Activated naive CD8-positive, alpha-beta T cell treated with anti-CD3 and anti-CD28 coated beads, Interleukin-2, amount 10 ng/mL, durations not matched to agents 7 days and 5 days (primary cell): ENCODE measurements at regions not wholly inside any gene's neighbourhood (a gene's known extent, or its start where the extent isn't known, plus 50 kb on each side); places are given as distances from the start of the nearest gene placed in this dataset.

Experiments
- ATAC-seq: fragments of 150-1000 bp; cut with Tn5 transposase; one replicate; pipeline ENCODE4 v1.10.0; 2021; ENCODE audit warnings: low read depth, moderate library complexity
- POLR2A ChIA-PET: fragments of 350-600 bp; sonication (Branson Sonifier 250); formaldehyde crosslinking; loops from one replicate; lab custom pipeline; 2021; ENCODE audit warnings: antibody characterized with exemption; lab: Charles Lee
- DNase-seq: peaks from one replicate; pipeline ENCODE4 v3.0.0; 2021
- H3K27ac Mint-ChIP-seq: one replicate; pipeline ENCODE4 v1.8.0; 2022; ENCODE audit warnings: mild to moderate bottlenecking, mixed read lengths
- H3K27me3 Mint-ChIP-seq: one replicate; pipeline ENCODE4 v1.8.0; 2022; ENCODE audit warnings: mild to moderate bottlenecking, moderate library complexity, mixed read lengths
- H3K36me3 Mint-ChIP-seq: one replicate; pipeline ENCODE4 v1.8.0; 2021; ENCODE audit warnings: mild to moderate bottlenecking, mixed read lengths
- H3K4me1 Mint-ChIP-seq: one replicate; pipeline ENCODE4 v1.8.0; 2021; ENCODE audit warnings: mixed read lengths
- H3K4me3 Mint-ChIP-seq: one replicate; pipeline ENCODE4 v1.8.0; 2022; ENCODE audit warnings: mild to moderate bottlenecking, moderate library complexity, mixed read lengths
- H3K9me3 Mint-ChIP-seq: one replicate; pipeline ENCODE4 v1.8.0; 2021; ENCODE audit warnings: mixed read lengths

DNA sequence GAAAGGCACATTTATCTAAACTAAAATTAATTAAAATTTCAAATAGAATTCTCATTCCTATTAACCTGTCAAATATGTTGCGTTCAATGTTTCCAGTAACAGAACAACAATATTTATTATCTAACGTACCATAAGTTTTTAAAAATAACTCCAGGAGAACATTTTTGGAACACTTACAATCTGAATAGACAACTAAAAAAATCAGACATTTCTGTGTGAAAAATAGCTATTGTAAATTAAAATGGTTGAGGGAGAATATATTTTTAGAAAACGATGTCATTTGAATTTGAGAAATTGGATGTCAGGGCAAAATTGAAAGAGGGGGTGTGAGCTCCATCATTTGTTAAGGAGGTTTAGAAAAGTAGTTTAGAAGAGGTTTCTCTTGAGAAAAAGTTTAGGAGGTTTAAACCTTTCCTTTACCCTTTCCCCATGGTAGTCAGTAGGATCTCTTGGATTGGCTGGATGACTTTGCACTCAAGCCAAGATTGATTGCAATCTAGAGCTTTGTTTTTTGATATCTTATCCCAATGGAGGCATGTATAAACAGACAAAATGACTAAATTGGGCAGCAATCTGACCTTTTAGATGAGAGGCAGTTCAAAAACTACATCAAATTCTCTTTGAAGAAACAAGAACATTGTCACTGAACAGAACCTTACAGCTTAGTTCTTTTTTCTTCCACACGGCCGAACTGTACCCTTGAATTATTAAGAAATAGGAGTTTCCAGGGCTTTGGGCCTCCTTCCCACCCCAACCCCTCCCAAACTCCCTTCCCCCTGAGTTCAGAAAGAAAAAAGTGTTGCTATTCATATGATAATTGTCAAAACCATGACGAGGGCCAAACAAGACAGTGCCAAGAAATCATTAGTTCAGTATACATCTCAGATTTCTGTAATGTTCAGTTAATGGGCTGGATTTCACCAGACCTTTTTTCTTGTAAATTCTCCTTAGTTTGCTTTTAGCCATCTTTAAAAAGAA is 79.7 kb upstream of the CDIN1 start:
- ATAC-seq (no peak), DNase-seq (no peak)
- Mint-ChIP-seq H3K4me3 (no peak overlapping the region), H3K4me1 (no peaks in the 10 kb centered on the region), H3K9me3 (no peaks in the 10 kb centered on the region), H3K27ac (no peak overlapping the region), H3K36me3 (no peaks in the 10 kb centered on the region), H3K27me3 (peaks cover 22% of the 10 kb centered on the region)
- POLR2A ChIA-PET: no interaction called here

DNA sequence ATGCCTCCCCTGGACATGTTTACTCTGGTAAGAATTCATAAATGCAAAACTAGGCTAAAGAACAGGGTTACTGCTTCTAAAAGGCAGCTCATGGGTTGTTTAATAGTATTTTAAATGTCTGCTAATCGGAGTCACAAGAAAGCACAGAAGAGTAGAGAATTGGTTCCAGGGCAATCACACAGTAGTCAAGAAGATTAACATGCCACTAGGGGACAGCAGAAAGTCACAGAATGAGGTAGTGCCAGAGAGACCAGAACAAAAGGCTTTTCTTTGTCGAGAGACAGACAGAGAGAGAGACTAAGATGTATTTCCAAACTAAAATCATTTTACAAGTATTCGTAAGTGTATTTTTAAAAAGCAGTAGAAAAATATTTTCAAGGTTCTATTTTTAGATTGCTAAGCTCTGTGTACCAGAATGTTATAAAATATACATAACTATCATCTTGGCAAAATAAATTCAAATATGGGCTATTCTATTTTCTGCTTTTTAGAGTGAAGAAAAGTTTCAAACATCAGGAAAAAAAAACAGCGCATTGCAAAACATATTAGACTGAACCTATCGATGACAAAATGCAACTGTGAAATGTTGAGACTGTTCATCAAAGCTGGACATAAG is 78.3 kb upstream of the CDIN1 start:
- no peaks in the 10 kb centered on the region for H3K36me3 Mint-ChIP-seq
- no peak overlapping the region for H3K4me3 Mint-ChIP-seq
- DNase-seq (no peak), ATAC-seq (no peak)
- H3K4me1 Mint-ChIP-seq: no peaks in the 10 kb centered on the region
- no peak overlapping the region for H3K27ac Mint-ChIP-seq
- POLR2A ChIA-PET: no interaction called here
- no peaks in the 10 kb centered on the region for H3K9me3 Mint-ChIP-seq
- peaks cover 22% of the 10 kb centered on the region for H3K27me3 Mint-ChIP-seq

DNA sequence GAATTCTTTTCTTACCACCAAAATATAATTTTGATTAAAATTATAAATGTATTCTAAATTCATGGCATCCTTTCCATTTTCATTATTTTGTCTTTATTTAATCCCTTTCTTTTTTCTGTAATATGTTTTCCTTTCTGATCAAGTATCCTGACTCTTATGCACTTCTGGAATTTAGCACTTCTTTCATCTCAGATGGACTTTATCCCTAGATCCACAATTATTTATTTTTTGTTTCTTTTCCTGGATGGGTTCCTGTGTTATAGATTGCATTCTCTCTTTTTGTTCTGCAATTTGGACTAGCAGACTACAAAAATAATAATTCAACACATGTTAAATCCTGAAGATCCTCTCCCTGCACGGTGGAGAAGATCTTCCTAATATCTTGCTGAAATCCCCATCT is 76.9 kb upstream of the CDIN1 start:
- no peak for ATAC-seq
- Mint-ChIP-seq H3K27ac (no peak overlapping the region), H3K9me3 (no peaks in the 10 kb centered on the region), H3K27me3 (peaks cover 22% of the 10 kb centered on the region), H3K4me3 (no peak overlapping the region), H3K36me3 (no peaks in the 10 kb centered on the region), H3K4me1 (no peaks in the 10 kb centered on the region)
- no peak for DNase-seq
- POLR2A ChIA-PET: no interaction called here

DNA sequence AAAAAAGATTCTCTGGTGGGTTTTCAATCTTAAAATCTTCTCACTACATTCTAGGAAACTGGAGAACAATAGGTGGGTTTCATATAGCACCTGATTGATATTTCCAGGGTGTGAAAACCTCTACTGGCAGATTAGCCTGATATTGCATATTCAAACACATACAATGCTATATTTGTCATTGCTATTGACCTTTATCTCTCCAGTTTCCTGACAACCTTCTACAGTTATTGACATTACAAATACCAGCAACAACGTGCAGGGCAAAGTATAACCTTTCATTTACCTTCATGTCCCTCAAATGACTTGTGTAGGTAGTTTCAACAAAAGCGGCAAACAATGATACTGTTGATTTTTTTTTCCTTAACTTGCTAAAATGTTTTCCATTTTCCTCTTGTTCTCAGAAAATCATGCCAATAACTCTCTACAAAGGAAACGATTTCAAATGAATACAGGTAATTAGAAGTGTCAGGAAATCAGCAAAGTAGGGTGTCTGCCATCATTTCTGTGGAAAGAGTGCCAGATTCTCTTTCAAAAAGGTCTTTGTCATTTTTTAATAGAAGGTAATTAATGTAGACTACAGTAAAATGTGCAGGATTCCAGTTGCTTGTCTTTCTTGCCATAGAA is 72.6 kb upstream of the CDIN1 start:
- H3K4me1 Mint-ChIP-seq: no peaks in the 10 kb centered on the region
- no peaks in the 10 kb centered on the region for H3K36me3 Mint-ChIP-seq
- no peak for DNase-seq
- no peak for ATAC-seq
- no peak overlapping the region for H3K4me3 Mint-ChIP-seq
- POLR2A ChIA-PET: no interaction called here
- no peak overlapping the region for H3K27ac Mint-ChIP-seq
- H3K9me3 Mint-ChIP-seq: no peaks in the 10 kb centered on the region
- peaks cover 10% of the 10 kb centered on the region for H3K27me3 Mint-ChIP-seq

DNA sequence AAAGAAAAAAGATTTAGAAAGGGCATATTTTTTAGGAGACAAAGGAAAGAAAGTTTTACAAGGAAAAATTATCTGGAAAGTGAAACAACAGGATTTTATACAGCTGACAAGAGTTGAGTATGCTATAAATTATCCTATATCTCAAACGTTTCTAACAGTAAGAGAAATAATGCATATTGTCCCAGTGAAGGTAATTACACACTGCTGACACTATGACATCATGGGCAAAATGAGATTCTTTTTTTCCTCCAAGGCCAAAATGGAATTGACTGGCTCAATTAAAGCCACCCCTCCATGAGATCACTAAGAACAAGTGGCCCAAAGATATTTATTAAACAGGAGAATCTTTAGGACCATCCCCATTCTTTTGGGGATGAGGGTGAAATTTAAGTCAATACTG is 72.0 kb upstream of the CDIN1 start:
- Mint-ChIP-seq H3K4me1 (no peaks in the 10 kb centered on the region), H3K27ac (no peak overlapping the region), H3K36me3 (no peaks in the 10 kb centered on the region), H3K27me3 (peaks cover 10% of the 10 kb centered on the region), H3K4me3 (no peak overlapping the region), H3K9me3 (no peaks in the 10 kb centered on the region)
- DNase-seq (no peak), ATAC-seq (no peak)
- POLR2A ChIA-PET: no interaction called here

DNA sequence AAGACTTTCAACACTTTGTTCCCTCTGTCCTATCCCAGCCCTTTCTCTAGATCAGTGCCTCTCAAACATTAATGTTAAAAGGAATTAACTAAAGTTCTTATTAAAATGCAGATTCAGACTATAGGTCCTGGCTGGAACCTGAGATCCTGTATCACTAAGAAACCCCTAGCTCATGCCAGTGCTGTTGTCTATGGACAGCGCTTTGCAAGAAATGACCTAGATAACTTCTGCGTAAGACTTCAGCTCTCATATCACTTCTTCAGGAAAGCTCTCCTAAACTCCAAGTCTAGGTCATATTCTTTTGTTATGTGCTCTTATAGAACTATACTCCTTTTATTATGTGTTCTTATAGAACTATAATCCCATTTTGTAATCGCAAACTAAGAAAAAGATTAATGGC is 67.8 kb upstream of the CDIN1 start:
- Mint-ChIP-seq H3K36me3 (no peaks in the 10 kb centered on the region), H3K9me3 (no peaks in the 10 kb centered on the region), H3K4me1 (no peaks in the 10 kb centered on the region), H3K4me3 (no peak overlapping the region), H3K27me3 (peaks cover 11% of the 10 kb centered on the region), H3K27ac (no peak overlapping the region)
- ATAC-seq: no peak
- POLR2A ChIA-PET: no interaction called here
- DNase-seq: no peak

DNA sequence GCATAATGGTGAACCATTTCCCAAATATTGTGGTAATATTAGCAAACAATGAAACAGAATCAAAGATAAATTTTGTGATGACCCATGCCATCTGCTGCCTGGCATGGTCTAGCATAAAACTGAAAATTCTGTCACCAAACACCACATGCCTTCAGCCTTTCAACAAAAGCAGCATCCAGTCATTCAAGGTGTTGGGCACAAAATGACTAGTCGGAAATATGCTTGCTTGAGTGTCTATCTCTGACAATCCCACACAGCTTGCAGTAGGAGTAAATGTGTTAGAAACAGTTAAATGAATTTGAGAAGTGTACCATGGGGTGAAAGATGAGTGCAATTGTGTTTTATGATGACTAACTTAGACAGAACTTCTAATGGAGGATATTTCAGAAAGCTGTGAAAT is 61.7 kb upstream of the CDIN1 start:
- Mint-ChIP-seq H3K4me3 (no peak overlapping the region), H3K36me3 (no peaks in the 10 kb centered on the region), H3K27me3 (peaks cover 6% of the 10 kb centered on the region), H3K9me3 (no peaks in the 10 kb centered on the region), H3K4me1 (no peaks in the 10 kb centered on the region), H3K27ac (no peak overlapping the region)
- POLR2A ChIA-PET: no interaction called here
- ATAC-seq (no peak), DNase-seq (no peak)

DNA sequence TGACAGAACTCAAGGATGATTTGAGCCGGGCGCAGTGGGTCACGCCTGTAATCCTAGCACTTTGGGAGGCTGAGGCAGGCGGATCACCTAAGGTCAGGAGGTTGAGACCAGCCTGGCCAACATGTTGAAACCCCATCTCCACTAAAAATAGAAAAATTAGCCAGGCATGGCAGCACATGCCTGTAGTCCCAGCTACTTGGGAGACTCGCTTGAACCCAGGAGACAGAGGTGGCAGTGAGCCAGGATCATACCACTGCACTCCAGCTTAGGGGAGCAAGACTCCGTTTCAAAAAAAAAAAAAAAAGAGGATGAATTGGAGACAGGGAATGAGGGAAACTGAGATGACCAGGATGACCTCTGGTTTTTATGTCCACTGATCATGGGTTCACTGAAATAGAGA is 60.4 kb upstream of the CDIN1 start:
- Mint-ChIP-seq H3K27me3 (peaks cover 3% of the 10 kb centered on the region), H3K4me3 (no peak overlapping the region), H3K36me3 (no peaks in the 10 kb centered on the region), H3K4me1 (no peaks in the 10 kb centered on the region), H3K9me3 (no peaks in the 10 kb centered on the region), H3K27ac (no peak overlapping the region)
- no peak for ATAC-seq
- POLR2A ChIA-PET: no interaction called here
- DNase-seq: no peak

DNA sequence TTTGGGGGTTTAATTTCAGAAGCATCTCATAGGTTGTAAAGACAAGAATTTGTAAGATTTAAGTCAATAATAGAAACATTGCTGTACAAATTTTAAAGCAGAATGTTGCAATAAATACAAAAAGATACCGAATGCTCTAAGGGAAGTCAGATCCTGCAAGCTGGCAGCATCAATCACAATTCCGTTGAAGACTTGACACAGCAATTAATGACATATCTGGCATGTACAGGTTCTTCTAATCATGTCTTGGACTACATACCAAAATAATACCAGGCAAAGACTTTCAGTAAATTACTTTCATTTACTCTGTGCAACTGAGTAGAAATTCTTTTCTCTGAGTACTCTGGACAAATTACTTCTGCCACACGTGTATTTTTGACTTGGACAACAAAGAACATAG is 54.0 kb upstream of the CDIN1 start:
- Mint-ChIP-seq H3K36me3 (no peaks in the 10 kb centered on the region), H3K9me3 (no peaks in the 10 kb centered on the region), H3K27me3 (peaks cover 3% of the 10 kb centered on the region), H3K4me1 (no peaks in the 10 kb centered on the region), H3K27ac (no peak overlapping the region), H3K4me3 (no peak overlapping the region)
- POLR2A ChIA-PET: no interaction called here
- ATAC-seq (no peak), DNase-seq (no peak)

DNA sequence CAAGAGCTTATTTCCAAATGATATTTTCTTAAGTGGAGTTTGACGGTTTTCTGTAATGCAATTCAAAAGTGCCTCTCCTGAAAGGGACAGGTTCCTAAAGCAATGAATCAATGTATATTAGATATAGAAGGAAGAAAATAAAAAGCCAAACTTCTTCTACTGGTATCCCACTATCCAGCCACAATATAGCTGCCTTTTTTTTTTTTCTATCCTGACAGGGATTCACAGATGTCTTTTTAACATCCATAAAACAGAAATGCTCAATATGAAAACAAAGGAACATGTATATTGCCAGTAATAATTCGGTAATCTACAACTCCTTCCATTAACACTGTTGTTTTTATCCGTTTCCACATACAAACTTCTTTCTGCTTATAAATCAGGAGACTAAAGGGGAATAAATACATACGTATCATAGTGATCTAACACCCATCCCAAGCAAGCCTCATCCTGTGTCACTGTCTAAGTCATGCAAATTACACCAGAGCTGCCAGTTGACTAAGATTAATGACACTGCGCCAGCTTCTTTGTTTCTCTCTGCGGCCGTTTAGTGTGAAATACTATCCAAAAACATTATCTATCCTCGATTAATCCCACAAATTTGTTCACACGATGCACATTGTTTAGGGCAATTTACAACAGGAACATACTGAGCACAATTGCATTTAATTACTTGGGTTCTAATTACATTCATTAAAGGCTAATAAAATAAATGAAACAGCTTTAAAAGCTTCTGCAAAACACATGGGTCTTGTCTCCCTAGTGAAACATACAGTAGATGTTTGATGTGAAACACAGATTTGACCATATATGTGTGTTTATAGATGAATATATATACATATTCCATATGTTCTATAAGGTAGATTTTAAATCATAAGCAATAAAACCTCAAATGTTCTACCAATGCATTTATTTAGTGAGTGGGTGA is 51.9 kb upstream of the CDIN1 start:
- peaks cover 3% of the 10 kb centered on the region for H3K27me3 Mint-ChIP-seq
- no peak overlapping the region for H3K4me3 Mint-ChIP-seq
- no peaks in the 10 kb centered on the region for H3K36me3 Mint-ChIP-seq
- DNase-seq (no peak), ATAC-seq (no peak)
- POLR2A ChIA-PET: no interaction called here
- no peak overlapping the region for H3K27ac Mint-ChIP-seq
- no peaks in the 10 kb centered on the region for H3K9me3 Mint-ChIP-seq
- no peaks in the 10 kb centered on the region for H3K4me1 Mint-ChIP-seq

DNA sequence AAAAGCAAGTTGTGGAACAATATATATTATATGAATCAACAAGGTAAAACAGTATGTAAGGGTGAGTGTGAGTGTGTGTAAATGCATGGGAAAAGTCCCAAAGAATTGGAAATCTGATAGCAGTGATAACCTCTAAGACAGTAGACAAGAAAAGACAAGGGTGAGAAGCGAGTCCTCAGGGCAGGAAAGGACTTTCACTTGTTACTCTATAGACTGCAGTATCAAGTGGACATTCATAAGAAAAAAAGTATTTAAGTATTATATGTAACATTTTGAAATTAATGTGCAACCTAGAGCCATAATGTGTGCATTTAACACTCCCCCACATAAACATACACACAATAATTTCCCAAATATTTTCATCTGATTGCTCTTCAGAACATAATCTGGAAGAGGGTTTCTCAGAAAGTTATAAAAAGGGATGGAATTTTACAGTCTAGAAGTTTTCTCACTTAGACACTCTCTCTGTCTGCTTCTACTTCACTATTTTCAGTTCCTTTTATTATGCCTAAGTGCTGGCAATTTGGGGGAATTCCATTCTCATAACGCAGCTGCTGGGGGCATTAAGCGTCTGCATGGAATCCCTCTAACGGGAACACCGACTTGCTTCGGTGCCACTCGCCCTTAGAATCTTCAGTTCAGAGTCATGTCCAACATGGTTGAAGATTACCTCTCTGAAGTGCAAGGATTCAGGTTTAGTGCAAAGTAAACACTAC is 50.0 kb upstream of the CDIN1 start:
- H3K27me3 Mint-ChIP-seq: peaks cover 3% of the 10 kb centered on the region
- H3K36me3 Mint-ChIP-seq: no peaks in the 10 kb centered on the region
- ATAC-seq: no peak
- no peak for DNase-seq
- H3K27ac Mint-ChIP-seq: no peak overlapping the region
- no peaks in the 10 kb centered on the region for H3K9me3 Mint-ChIP-seq
- no peak overlapping the region for H3K4me3 Mint-ChIP-seq
- POLR2A ChIA-PET: no interaction called here
- H3K4me1 Mint-ChIP-seq: no peaks in the 10 kb centered on the region
